Stimulated activated CD8-positive, alpha-beta memory T cell treated with anti-CD3 and anti-CD28 coated beads, Interleukin-15, amount 100 ng/mL, for 48 hours (primary cell): ENCODE measurements at regions not wholly inside any gene's neighbourhood (a gene's known extent, or its start where the extent isn't known, plus 50 kb on each side); places are given as distances from the start of the nearest gene placed in this dataset.

Experiments used
- DNase-seq, 2 donors: peaks; one replicate each; pipeline ENCODE4 v3.0.0-alpha.2; 2020; ENCODE audit warnings: low read depth in 2 of 2

DNA sequence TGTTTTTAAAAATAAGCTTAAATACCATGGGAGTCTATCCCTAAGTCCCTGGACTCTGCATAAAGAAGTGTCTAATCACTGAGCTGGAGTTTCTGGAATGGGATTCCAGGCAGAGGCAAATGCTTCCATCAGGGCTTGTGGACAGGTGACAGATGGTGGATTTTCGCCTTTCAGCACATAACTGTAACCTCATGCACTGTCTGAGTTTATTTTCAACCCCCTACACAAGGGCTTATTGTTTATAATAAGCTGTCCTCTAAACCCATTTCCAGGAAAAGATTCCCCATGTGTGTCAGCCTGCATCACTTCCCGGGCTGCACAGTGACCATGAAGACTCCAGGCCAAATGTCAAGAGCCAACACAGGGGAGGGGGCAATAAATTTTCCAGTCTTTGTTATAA lies 264.0 kb downstream of the PIK3R1 start:
- DNase-seq, result no peak

DNA sequence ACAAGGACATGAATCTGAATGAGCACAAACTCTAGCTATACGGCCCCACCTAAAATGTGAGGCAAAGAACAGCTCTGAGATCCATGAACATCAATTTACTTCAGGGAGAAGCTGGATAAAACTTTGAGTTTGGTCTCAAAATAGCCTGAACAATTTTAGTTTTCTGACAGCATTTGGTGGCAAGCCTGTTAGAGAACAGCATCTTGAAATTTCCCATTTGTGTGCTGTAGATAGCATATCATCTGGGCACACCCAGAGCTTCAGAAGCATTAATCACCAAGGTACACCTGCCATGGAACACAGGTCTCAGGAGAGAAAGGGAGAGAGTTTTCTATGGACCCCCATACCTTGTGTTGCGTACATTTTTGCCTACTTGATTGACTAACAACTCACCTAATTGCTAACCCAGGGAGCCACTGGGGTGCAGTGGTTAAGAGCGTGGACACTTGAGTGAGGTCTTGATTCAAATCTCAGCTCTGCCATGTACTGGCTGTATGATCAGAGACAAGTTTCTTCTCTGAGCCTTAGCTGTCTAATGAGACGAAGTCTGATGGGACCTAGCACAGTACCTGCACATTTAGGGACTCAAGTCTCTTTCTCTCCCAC lies 264.9 kb downstream of the PIK3R1 start:
- no peak for DNase-seq

DNA sequence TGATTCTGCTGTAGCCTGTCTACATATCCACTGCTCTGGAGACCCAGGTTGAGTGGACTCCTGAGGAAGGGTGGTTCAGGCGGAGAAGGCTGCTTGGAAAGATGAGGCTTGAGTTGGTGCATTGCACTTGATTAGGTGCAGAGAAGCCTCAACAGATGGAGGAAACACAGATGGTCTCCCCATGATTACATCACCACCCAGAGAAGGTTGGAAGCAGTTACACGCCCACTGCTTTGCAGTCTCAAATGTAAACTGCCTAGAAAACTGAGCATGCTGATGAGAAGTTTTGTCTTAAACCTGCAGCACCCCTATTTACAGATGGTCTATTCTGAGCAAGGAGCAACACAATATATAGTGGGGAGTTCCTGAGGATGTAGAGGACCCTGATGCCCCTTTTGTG lies 266.6 kb downstream of the PIK3R1 start:
- no peak for DNase-seq

DNA sequence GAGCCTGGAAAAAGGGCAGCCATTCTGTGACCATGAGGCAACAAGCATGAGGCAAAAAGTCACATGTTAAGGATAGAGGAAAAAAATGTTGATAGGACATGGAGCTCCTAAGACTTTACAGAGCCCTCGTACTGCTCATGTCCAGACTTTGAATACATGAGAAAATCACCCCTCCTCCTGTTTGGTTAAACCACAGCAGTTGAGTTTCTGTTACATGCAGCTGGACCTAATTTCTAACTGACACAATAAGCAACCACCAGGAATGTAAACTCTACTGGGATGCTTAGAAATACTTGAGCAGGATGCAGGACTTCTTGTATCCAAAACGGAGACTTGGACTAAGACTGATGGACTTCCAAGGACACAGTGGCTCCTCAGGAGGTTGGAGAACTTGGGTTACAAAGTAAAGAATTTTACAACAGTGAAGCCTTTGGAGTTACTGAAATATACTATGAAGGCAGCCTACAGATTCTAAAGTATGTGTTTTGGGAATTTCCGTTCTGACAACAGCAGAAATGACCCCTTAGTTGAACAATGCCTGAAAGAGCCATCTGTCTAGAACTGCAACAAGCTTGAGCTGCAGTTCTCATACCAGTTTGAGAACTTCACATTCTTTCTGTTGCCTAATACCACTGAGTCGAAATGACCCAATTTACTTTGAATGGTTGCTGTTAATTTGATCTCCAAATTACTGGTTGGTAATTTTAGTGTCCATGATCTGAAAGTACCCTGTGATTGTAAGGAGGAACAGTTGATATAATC lies 268.9 kb downstream of the PIK3R1 start:
- DNase-seq, result no peak

DNA sequence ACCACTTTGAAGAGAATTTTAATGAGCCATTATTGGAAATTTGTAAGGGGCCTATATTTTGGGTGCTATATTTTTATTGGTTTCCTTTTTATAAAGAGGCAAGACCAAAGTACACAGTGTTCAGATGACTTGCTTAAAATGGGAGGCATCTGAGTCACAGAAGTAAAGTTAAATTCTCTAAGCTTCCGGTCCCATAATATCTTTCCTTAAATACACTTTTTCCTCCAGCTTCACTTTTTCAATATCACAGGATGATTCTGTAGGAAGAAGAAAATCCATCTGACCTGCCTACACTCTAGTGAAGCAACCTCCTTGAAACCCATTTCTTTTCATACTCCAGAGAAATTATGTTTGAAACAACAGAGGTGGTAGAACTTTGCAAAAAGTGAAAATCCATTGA lies 274.0 kb downstream of the PIK3R1 start:
- DNase-seq, result no peak

DNA sequence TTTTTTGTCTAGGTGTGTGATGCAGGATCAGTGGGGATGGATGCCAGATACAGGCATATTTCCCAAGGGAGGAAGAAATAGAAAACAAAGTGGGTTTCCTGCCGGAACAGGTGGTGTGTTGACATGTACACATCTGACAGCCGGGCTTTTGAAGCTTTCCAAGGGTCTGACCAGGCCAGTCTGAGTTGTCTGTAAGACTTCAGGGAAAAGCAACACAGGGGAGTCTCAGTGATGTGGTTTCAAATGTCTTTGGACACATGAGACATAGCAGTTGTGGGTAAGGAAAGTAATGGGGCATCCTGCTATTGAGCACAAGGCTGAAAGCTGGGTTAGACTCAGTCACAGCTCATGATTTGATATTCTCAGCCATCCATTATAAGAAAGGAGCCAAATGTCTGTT lies 274.9 kb downstream of the PIK3R1 start:
- no peak for DNase-seq

DNA sequence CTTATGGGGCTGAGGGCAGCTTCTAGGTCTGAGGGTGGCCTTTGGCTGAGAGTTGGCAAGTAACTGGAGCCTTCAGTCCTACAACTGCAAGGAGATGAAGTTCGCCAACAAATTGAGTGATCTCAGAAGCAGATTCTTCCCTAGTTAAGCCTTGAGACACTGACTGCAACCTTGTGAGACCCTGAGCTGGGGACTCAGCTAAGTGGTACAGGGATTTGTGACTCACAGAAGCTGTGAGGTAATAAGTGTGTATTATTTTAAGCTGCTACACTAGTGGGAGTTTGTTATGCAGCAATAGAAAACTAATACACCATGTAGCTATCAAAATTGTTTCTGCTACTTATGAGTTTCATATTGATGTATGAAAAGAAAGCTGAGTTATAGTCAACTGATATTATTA lies 279.2 kb downstream of the PIK3R1 start:
- no peak for DNase-seq

DNA sequence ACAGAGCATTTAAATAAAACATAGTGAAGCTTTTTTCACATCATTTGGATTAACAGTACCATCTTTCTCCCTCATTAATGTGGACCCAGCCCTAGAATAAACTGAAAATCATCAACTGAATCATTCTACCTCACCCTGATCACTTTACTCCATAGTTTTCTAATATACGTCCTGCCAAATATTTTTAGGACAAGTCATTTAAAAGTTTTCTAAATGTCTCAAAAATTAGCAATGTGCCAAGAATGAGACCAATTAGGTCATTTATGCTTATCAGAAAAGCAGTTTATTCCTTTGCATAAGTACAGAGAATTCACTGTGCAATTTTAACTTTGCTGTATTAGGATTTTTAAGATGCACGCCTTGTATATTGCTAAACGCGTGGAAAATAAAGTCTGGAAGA lies 284.4 kb downstream of the PIK3R1 start:
- DNase-seq, result no peak

DNA sequence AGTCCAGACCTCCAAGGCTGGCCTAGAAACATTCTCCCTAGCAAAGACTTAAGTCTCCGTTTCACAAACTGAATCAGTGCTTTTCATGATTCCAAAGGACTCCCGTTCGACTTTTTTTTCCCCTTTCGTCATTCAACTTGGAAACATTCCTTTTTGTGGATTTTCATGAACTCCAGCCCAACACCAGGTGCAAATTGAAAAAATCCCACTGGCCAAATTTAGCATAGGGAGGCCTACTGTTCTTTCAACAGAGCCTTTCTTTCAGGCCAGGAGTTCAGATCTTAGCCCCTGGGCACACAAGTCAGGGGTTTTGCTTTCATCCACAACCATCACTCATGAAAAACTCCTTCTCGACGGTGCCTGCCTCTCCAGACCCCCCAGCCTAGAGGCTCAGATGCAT lies 285.3 kb downstream of the PIK3R1 start:
- no peak for DNase-seq

DNA sequence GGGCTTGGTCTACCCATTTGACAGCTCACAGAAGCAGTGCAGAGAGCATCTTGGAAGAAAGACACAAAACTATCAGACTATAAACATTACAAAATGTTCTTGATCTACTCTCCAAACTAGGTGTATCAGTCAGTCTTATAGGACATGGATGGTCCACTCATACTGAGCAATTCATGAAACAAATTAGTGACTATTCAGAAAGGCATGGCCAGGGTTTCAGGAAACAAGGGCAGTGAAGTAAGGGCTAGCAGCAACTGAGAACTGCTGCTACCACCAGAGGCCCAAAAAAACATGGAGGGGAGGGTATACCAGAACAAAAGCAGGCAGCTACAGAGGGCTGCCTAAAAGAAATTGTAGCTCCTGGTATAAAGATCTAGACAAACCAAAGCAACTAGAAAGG lies 287.0 kb downstream of the PIK3R1 start:
- no peak for DNase-seq

DNA sequence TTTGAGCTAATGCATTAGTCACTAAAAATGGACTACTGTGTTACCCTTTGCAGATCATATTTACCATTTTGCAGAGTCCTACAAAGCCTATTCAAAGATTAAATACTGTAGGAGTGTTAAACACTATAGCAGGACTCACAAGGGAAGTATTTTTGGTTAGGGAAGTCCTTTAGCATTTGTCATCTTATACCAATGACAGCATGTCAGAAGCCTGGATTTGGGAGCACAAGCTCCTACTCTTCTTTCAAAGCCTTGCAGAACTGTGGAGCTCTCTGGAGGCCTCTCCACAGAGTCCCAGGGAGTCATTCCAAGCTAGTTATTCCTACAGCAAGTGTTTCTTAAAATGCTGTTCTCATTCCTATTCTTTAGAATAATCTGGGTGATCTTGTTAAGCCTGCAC lies 288.8 kb downstream of the PIK3R1 start:
- DNase-seq, result no peak

DNA sequence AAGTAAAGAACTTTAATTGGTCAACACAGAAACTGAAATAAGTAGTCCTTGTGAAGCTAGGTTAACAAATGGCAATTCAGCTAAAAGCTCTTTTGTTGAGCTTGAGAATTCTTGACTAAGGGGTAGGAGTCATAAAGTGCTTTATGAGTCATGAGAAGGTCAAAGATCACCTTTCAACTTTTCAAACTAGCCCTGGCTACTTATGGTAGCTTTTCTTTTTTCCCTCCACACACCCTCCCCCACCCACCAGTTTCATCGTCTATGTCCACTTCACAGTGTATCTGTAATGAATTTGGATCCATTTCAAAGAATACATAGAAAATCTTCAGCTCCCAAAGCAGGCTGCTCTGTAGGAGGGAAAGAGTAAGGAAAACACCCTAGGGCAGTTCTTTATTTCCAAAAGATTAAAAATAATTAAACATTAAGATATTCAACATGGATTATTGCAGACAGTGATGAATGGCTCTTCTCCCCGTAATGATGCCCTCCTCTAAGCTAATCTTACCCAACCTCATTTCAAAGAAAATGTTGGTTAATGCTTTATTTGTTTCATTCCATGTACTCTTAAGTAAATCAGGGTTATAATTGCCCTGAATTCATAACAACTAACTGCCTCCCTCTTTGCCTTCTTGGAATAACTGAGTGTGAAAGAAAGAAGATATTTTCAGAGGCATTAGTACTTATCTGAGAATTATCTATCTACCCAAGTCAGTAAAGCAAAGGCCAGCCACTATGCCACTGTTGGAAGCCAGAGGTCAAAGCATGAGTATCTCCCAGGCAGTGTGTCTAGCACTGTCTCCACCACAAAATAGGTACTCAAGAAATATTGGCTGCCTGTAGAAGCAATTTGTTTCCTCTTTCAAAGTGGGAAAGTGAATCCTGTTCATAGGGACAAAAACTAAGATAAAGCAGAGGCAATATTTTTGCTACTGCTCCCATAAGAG lies 290.6 kb downstream of the PIK3R1 start:
- DNase-seq, result no peak

DNA sequence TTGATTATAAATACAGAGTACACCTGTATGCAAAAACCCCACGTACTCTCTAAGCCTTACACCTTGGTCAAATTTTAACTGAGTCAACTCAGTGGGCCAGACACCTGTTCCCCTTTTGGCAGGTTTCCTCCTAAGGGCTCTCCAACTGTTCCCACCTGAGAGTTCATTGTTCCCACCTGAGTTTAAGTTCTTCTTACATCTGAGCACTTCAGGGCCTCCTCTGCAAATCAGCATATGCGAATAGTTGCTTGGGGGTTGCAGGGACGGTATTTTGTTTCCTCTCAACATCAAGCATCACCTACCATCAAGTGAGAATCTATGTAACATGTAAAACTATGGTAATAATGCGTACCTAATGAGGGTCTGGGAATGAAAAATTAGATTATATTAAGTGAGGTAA lies 300.0 kb downstream of the PIK3R1 start:
- DNase-seq, result no peak

DNA sequence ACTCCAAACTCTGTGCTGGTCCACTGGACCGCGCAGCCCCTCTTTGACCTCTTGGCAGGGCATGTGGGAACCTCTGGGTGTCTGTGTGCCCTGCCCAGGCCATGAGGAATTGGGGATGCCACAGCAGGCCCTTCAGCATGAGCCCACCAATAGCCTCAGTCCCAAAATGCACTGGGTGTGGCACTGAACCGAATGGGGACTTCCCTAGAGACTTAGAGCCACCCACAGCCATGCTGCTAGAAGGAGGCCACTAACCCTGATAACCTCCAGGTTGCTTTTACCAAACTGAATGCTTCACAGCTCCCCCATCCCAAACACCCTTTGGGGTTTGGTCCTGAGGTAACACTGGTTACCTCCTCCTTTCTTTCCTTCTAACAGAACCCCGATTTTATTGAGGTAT lies 302.7 kb downstream of the PIK3R1 start:
- DNase-seq, result no peak

DNA sequence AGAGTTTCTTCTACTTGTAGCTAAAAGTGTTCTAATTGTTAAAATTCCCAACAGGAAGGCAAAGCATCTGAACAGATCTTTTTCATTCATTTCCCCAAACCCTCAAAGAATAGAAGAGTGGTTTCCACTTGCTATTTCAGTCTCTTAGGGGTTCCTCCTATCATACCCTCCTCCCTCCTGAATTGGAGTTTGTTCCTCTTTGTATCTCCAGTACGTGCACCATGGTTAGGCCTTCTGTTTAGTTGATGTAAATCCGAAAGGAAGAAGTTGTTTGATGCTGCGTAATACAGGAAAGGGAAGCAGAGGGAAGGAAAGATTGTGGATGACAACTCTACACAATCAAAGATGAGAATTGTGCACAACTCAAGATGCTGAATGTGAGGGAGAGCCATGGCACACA lies 303.6 kb downstream of the PIK3R1 start:
- DNase-seq, result no peak

DNA sequence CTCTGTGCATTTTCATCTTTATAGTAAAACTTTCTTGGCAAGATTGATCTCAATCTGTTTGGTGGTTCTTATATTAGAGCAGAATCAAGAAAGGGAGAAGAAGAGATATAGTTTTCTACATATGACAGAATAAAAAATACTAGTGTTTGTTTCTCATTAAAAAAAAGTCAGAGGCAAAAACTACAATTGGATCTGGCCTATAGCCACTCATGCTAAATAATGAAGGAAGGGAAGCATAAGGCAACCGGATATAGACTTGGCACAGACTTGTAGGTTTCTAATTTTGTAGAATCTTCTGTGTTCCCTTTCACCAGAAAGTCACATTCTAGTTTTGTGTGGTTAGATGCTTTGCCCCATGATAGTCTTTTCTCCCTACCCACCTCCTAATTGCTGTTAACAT lies 306.2 kb downstream of the PIK3R1 start:
- no peak for DNase-seq

DNA sequence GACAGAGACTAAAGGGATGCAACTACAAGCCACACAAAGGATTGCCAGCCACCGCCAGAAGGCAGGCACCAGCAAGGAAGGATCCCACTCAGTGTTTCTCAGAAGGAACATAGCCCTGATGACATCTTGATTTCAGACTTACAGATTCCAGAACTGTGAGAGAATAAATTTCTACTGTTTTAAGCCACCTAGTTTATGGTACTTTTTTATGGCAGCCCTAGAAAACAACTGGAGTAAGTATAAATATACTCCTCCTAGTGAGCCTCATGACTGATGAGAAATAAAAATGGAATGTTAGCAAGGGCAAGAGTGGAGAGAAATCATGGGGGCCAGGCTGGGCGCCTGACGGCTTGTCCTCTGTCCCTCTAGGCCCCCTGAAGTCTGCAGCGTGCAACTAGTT lies 307.3 kb downstream of the PIK3R1 start:
- no peak for DNase-seq

DNA sequence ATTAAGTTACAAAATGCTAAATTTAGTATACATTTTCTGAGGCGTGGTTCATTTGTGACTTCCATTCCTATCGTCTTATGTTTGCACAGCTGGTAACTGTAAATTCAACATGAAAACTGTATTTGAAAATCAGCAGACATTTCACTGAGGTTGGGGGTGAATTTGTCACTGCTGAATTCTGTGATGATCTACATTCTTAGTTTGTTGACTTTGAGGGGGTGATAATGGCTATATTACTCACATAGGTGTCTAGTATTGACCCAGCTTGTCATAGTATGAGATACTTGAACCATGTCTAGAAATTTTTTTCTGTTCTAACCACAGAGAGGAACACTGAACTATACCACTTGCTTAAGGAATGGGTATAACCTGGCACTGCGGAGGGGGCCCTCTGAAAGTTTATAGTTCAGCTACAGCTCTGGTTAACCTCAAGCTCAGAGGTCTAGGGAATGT lies 313.3 kb downstream of the PIK3R1 start:
- DNase-seq, result no peak

DNA sequence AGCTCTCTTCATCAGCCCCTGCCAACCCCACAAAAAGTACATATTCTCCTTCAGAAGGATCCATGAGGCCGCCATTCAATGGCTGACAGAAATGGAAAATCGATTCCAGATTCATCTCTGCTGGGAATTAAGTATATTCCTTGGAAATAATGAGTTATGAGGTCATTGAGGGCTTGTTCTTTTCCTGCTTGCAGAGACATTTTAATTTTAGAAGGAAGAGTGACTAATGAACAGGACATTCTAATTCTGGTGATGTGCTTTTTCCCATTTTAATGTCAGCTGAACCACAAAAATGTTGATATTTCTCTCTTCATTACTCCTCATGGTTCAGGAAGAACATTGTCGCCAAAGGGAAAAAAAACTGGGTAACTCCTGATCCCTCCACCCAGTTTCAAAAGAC lies 314.0 kb downstream of the PIK3R1 start:
- DNase-seq, result no peak

DNA sequence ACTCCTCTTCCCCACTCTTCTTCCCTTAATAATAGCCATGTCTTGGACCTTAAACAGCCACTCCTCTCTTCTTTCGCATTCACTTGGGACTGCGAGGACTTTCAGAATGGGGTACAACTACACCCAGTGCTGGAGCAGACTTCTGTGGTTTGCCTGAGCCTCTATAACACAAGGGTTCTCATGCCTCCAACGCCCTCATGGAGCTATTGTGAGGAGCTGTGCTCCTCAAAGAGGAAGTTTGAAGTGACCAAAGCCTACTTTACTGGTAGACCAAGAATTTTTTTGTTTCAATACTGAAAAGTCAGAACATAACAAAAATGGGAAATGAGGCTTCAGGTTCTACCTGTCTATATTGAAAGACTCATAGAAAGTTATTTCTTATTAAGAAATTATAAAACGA lies 316.4 kb downstream of the PIK3R1 start:
- DNase-seq, result no peak

DNA sequence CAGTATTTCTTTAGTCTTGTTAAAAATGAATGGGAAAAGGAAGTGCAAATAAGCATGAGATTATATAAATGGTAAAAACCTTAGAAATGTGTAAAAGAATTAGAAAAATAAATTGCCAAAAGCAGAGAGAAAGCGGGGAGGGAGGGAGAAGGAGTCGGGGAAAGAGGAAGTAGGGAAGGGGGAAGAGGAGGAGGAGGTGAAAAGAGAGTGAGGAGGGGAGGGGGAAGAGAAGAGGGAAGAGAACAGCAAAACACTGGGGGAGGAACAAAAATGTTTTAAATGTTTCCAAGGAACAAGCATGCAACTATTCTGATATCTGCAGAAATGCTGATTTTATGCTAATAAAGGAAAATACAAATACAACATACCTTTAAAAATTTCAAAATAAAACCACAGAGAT lies 317.5 kb downstream of the PIK3R1 start:
- no peak for DNase-seq

DNA sequence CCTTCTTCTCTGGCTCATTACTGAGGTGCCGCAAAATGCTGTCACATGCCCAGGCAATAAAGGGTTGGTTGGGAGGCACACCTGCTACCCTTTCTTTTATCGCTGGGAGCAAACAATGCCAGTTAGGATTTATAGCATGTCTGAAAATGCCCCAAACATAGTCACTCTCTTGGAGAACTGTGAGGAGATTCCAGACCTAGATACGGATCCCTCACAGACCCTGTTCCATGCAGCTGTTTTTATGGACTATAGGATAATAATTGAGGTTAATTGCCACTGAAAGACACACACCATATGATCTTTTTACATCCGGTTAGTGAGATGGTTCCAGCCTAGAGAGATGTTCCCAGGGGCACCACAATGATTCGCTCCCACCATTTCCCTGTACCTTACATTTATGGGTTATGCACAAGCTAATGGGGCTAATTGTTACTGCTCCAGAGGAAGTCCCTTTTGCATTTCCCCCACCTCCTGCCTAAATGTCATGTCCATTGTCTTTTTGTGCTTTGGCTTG lies 318.1 kb downstream of the PIK3R1 start:
- no peak for DNase-seq
